H9 (cell line): ENCODE measurements at regions not wholly inside any gene's neighbourhood (a gene's known extent, or its start where the extent isn't known, plus 50 kb on each side); places are given as distances from the start of the nearest gene placed in this dataset.

Experiments used
- DNase-seq: peaks from one replicate; pipeline ENCODE4 v3.0.0-alpha.2; 2017
- H2AFZ ChIP-seq: one replicate; pipeline ENCODE4 v1.6.1; 2013; ENCODE audit warnings: mild to moderate bottlenecking, low read length, control low read depth, moderate library complexity
- H2AK5ac ChIP-seq: 2 replicates; pipeline ENCODE4 v1.6.1; 2013; ENCODE audit warnings: low read length, control low read depth, mixed read lengths; ENCODE audit not compliant: insufficient read length
- H2BK120ac ChIP-seq: one replicate; pipeline ENCODE4 v1.6.1; 2013; ENCODE audit warnings: low read depth, mild to moderate bottlenecking, low read length, control low read depth, inconsistent platforms; ENCODE audit not compliant: poor library complexity, severe bottlenecking
- H2BK12ac ChIP-seq: 2 replicates; pipeline ENCODE4 v1.6.1; 2013; ENCODE audit warnings: low read length, control low read depth, mixed read lengths, low read depth; ENCODE audit not compliant: insufficient read length
- H2BK15ac ChIP-seq: 2 replicates; pipeline ENCODE4 v1.6.1; 2013; ENCODE audit warnings: low read depth, low read length, control low read depth
- H2BK20ac ChIP-seq: one replicate; pipeline ENCODE4 v1.6.1; 2013; ENCODE audit warnings: low read depth, mild to moderate bottlenecking, low read length, control low read depth, inconsistent platforms; ENCODE audit not compliant: poor library complexity, severe bottlenecking
- H2BK5ac ChIP-seq: 2 replicates; pipeline ENCODE4 v1.6.1; 2013; ENCODE audit warnings: low read length, control low read depth, mixed read lengths; ENCODE audit not compliant: insufficient read length
- H3K14ac ChIP-seq: 2 replicates; pipeline ENCODE4 v1.6.1; 2013; ENCODE audit warnings: low read length, control low read depth; ENCODE audit not compliant: insufficient read depth
- H3K18ac ChIP-seq: 2 replicates; pipeline ENCODE4 v1.6.1; 2013; ENCODE audit warnings: low read depth, mild to moderate bottlenecking, mixed read lengths, low read length, control low read depth; ENCODE audit not compliant: insufficient read length
- H3K23ac ChIP-seq: 2 replicates; pipeline ENCODE4 v1.6.1; 2013; ENCODE audit warnings: low read length, control low read depth, mixed read lengths, low read depth; ENCODE audit not compliant: insufficient read length
- H3K23me2 ChIP-seq: 2 replicates; pipeline ENCODE4 v1.6.1; 2013; ENCODE audit warnings: low read depth, mild to moderate bottlenecking, mixed read lengths, low read length, control low read depth; ENCODE audit not compliant: insufficient read length, poor library complexity, severe bottlenecking
- H3K27ac ChIP-seq: 2 replicates; pipeline ENCODE4 v1.5.1; 2013; ENCODE audit warnings: low read length, control low read depth, mixed read lengths, low read depth; ENCODE audit not compliant: insufficient read length
- H3K27me3 ChIP-seq: 2 replicates; pipeline ENCODE4 v1.6.1; 2013; ENCODE audit warnings: low read length, control low read depth, inconsistent platforms; ENCODE audit not compliant: insufficient read depth
- H3K4ac ChIP-seq: 2 replicates; pipeline ENCODE4 v1.6.1; 2013; ENCODE audit warnings: low read depth, mild to moderate bottlenecking, control low read depth, inconsistent platforms, low read length, moderate library complexity
- H3K4me1 ChIP-seq: 2 replicates; pipeline ENCODE4 v1.6.1; 2013; ENCODE audit warnings: low read length, control low read depth, inconsistent platforms; ENCODE audit not compliant: insufficient read depth
- H3K4me2 ChIP-seq: 2 replicates; pipeline ENCODE4 v1.6.1; 2013; ENCODE audit warnings: low read length, control low read depth, mixed read lengths; ENCODE audit not compliant: insufficient read length, insufficient read depth
- H3K56ac ChIP-seq: 2 replicates; pipeline ENCODE4 v1.6.1; 2013; ENCODE audit warnings: low read depth, mild to moderate bottlenecking, mixed read lengths, low read length, control low read depth; ENCODE audit not compliant: insufficient read length
- H3K79me1 ChIP-seq: 2 replicates; pipeline ENCODE4 v1.6.1; 2013; ENCODE audit warnings: low read depth, mild to moderate bottlenecking, moderate library complexity, low read length, control low read depth, inconsistent platforms; ENCODE audit not compliant: insufficient read depth, poor library complexity, severe bottlenecking
- H3K79me2 ChIP-seq: 2 replicates; pipeline ENCODE4 v1.6.1; 2013; ENCODE audit warnings: low read length, control low read depth, inconsistent platforms; ENCODE audit not compliant: insufficient read depth
- H3K9ac ChIP-seq: 2 replicates; pipeline ENCODE4 v1.6.1; 2013; ENCODE audit warnings: low read length, control low read depth, mixed read lengths; ENCODE audit not compliant: insufficient read length; ENCODE audit errors: extremely low read depth
- H3K9me3 ChIP-seq: one replicate; pipeline ENCODE4 v1.6.1; 2013; ENCODE audit warnings: low read depth, low read length, inconsistent platforms; ENCODE audit not compliant: control insufficient read depth
- H3T11ph ChIP-seq: one replicate; pipeline ENCODE4 v1.6.1; 2013; ENCODE audit warnings: mild to moderate bottlenecking, low read length, control low read depth, inconsistent platforms
- H4K20me1 ChIP-seq: one replicate; pipeline ENCODE4 v1.6.1; 2013; ENCODE audit not compliant: control insufficient read depth, insufficient read length, insufficient read depth
- H4K5ac ChIP-seq: 2 replicates; pipeline ENCODE4 v1.6.1; 2013; ENCODE audit warnings: low read depth, mild to moderate bottlenecking, mixed read lengths, low read length, control low read depth; ENCODE audit not compliant: insufficient read length
- H4K8ac ChIP-seq: replicated peaks from 2 replicates; pipeline ENCODE4 v1.6.1; 2013; ENCODE audit warnings: low read length, control low read depth, mixed read lengths, low read depth; ENCODE audit not compliant: insufficient read length
- H4K91ac ChIP-seq: 2 replicates; pipeline ENCODE4 v1.6.1; 2013; ENCODE audit warnings: low read depth, mild to moderate bottlenecking, moderate library complexity, mixed read lengths, low read length, control low read depth; ENCODE audit not compliant: insufficient read length
- H3K27ac Mint-ChIP-seq, 3 experiments: 2 replicates in 2 of 3; 3 replicates in 1 of 3; pipeline ENCODE4 v1.8.0; 2020 to 2021; ENCODE audit warnings: mixed read lengths in 3 of 3, mild to moderate bottlenecking in 1 of 3, moderate library complexity in 1 of 3
- H3K27me3 Mint-ChIP-seq: 2 replicates; pipeline ENCODE4 v1.8.0; 2021; ENCODE audit warnings: low read depth, mild to moderate bottlenecking, moderate library complexity, mixed read lengths
- H3K36me3 Mint-ChIP-seq, 3 experiments: 2 replicates in 2 of 3; 3 replicates in 1 of 3; pipeline ENCODE4 v1.8.0; 2020 to 2021; ENCODE audit warnings: low read depth in 3 of 3, mixed read lengths in 3 of 3; ENCODE audit not compliant: insufficient read depth in 1 of 3
- H3K4me1 Mint-ChIP-seq, 2 experiments: 2 replicates each; pipeline ENCODE4 v1.8.0; 2020; ENCODE audit warnings: mixed read lengths in 2 of 2
- H3K4me3 Mint-ChIP-seq, 2 experiments: 2 replicates in 1 of 2; 3 replicates in 1 of 2; pipeline ENCODE4 v1.8.0; 2020 to 2021; ENCODE audit warnings: mild to moderate bottlenecking in 2 of 2, mixed read lengths in 2 of 2, moderate library complexity in 1 of 2
- H3K9me3 Mint-ChIP-seq, 2 experiments: 2 replicates in 1 of 2; 3 replicates in 1 of 2; pipeline ENCODE4 v1.8.0; 2020; ENCODE audit warnings: mild to moderate bottlenecking in 2 of 2, mixed read lengths in 2 of 2, moderate library complexity in 1 of 2
- CTCF ChIP-seq: fragments of 200-600 bp; sonication (generic); conservative IDR thresholded peaks from 3 replicates; pipeline ENCODE4 v1.8.0; 2021; ENCODE audit warnings: antibody characterized with exemption, mild to moderate bottlenecking
- WGBS: extraction: QIAGEN DNeasy Blood & Tissue Kit; methylation state at CpG from one replicate; pipeline ENCODE4 v1.1.7; 2013; ENCODE audit warnings: missing lambda C conversion rate, low lambda C conversion rate, mixed read lengths; ENCODE audit not compliant: insufficient read length; ENCODE audit errors: extremely low coverage; 5-methylcytosine and 5-hydroxymethylcytosine counted together

GRCh38 chr1:209503196-209503595 lies 80.3 kb upstream of the CAMK1G start:
- no peak overlapping the region for H2AK5ac ChIP-seq
- no peaks in the 10 kb centered on the region for H3K4me1 ChIP-seq
- H3K79me1 ChIP-seq: no peaks in the 10 kb centered on the region
- Mint-ChIP-seq H3K27ac (no peak overlapping the region), H3K4me3 (no peak overlapping the region), H3K27me3 (no peaks in the 10 kb centered on the region), H3K9me3 (peaks cover 15 to 16% of the 10 kb centered on the region in 2 experiments), H3K4me1 (no peaks in the 10 kb centered on the region; a peak in 1 of 4 replicates), H3K36me3 (peaks cover 0 to 10% (median 0%) of the 10 kb centered on the region in 3 experiments; a peak in 2 of 7 replicates)
- no peaks in the 10 kb centered on the region for H4K20me1 ChIP-seq
- H3K56ac ChIP-seq: no peak overlapping the region
- H3K23ac ChIP-seq: no peak overlapping the region
- H2BK15ac ChIP-seq: no peak overlapping the region
- no peak overlapping the region for H2AFZ ChIP-seq
- H3K27ac ChIP-seq: no peak overlapping the region
- H4K5ac ChIP-seq: no peak overlapping the region
- H3K23me2 ChIP-seq: no peaks in the 10 kb centered on the region
- no peaks in the 10 kb centered on the region for H3K79me2 ChIP-seq
- H3K4me2 ChIP-seq: no peak overlapping the region
- no peak for DNase-seq
- H3K9ac ChIP-seq: no peak overlapping the region
- TF ChIP-seq CTCF: no peak
- no peak overlapping the region for H2BK120ac ChIP-seq
- H3T11ph ChIP-seq: no peak overlapping the region
- no peaks in the 10 kb centered on the region for H3K9me3 ChIP-seq
- no peak overlapping the region for H4K91ac ChIP-seq
- no peaks in the 10 kb centered on the region for H3K27me3 ChIP-seq
- no peak overlapping the region for H3K4ac ChIP-seq
- H3K14ac ChIP-seq: no peak overlapping the region
- no CpG with 5 or more reads among the region's 1 CpG for WGBS
- H2BK5ac ChIP-seq: no peak overlapping the region
- no peak overlapping the region for H3K18ac ChIP-seq
- H2BK12ac ChIP-seq: no peak overlapping the region
- H4K8ac ChIP-seq: no peak overlapping the region
- no peak overlapping the region for H2BK20ac ChIP-seq
